Activated T-cell treated with anti-CD3 and anti-CD28 coated beads for 24 hours (primary cell): ENCODE measurements at regions not wholly inside any gene's neighbourhood (a gene's known extent, or its start where the extent isn't known, plus 50 kb on each side); places are given as distances from the start of the nearest gene placed in this dataset.
"Not testable (repeated sequence)": the region's sequence is repeated elsewhere in the genome, so short reads cannot be mapped to it uniquely, and the experiment has no call there.

ENCODE experiments used
- DNase-seq: peaks from one replicate; pipeline ENCODE4 v3.0.0-alpha.2; 2020; ENCODE audit warnings: low read depth

DNA sequence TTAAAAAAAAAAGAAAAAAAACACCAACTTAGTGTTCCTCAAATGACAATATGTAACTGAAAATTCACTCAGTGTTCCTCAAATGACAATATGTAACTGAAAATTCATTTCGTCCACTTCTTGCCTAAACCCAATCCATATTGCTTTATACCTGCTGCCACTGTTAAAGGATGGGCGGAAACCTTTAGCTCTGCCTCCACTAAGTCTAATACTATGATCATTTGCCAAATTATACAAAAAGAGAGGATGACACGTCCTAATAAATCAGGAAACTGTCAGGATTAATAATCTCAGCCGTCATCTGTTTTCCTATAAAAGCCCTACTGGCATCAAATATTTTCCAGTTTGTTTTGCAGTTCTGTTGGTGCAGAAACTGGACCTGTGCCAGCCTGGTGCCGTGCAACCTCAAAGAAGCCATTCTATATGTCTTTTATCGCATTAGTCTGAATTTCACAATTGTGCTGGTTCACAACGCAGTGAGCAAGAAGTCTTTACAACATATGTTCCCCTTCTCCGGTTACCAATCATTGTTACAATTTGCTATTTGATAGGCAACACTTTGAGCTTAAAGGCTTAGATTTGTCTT, 160.4 kb upstream of the KCNH8 start:
- no peak for DNase-seq

DNA sequence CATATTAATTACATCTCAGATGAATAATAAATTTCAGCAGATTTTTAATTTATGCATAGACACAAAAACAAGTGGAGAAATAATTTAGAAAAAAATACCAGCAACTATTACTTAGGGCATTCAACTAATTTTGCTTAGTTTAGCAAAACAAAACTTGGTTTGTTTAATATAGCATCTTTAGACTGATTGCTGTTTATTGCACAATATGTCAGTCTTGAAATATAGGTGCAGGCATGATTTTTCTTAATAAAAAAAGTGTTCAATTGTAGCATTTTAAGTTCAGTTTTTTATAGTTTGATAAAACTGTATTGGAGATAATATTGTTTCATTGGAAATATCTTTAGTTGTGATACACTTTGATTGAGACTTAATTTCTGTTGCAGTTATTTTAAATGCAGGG, 161.2 kb upstream of the KCNH8 start:
- no peak for DNase-seq

DNA sequence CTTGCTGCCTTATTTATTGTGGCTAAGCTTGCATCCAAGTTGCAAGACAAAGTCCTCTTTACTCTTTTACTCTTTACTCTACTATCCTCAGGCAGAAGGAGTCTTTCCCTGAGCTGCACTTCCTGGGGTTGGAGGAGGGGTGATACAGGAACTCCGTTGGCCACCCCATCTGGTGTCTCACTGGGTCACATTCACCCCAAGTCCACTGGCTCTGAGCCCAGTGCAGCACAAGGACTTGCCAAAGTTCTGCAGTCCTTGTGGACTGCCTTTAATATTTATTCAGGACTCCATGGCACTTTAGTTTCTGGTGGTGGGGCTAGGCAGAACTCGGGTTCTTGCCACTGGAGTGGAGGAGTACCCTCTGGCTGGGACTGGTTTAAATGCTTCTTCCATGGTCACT, 165.4 kb upstream of the KCNH8 start:
- DNase-seq: no peak

- not testable (repeated sequence) for DNase-seq
These were observed 172.2 kb upstream of the KCNH8 start for GRCh38 chr3:18976102-18976501.

DNA sequence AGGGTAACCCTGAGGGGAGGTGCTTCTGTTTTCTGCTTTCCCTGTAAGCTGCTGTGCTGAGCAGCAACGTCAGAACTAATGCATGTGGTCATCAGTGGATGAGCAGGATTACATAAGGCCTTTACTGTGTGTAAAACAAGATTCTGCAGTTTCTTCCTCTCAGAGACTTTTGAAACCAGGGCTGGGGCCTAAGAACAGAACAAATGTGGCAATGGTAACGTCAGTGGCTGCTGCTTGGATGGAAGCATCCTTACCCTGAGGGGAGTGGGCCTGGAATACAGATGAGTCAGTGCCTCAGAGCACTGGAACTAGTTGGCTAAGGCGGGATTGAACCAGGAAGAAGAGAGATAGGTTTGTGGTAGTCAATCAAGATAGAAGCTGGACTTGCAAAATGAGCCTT, 180.2 kb upstream of the KCNH8 start:
- DNase-seq: no peak

DNA sequence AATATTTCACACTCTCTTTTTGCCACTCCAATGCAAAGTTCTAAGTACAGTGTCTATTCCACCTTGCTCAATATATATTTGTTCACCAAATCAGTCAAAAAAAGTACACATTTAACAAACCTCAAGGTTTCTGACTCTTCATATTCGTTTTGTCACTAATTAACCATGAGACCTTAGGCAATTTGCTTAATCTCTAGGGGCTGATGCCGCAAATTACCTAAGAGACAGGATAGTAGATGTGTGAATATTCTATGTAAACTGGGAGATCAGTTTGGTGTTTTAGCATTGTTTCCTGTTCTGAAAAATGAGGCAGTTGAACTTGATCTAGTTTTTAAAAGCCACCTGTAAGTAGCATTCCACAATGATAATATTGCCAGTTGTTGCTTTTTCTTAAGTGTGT, 182.5 kb upstream of the KCNH8 start:
- DNase-seq: no peak

DNA sequence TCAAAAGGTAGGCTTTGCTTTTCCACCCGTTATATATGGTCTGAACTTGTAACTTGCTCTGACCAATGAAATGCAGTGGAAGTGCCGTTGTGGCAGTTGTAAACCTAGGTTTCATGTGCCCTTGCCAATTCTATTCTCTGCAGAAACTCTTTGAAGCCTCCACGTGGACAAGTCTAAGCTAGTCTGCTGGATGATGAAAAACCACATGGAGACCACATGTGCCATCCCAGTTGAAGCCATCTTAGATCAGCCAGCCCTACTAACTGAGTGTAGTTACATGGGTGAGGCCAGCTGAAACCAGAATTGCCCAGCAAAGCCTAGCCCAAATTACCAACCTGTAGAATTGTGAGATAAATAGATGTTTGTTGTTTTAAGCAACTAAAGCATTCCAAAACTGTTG, 183.7 kb upstream of the KCNH8 start:
- no peak for DNase-seq

DNA sequence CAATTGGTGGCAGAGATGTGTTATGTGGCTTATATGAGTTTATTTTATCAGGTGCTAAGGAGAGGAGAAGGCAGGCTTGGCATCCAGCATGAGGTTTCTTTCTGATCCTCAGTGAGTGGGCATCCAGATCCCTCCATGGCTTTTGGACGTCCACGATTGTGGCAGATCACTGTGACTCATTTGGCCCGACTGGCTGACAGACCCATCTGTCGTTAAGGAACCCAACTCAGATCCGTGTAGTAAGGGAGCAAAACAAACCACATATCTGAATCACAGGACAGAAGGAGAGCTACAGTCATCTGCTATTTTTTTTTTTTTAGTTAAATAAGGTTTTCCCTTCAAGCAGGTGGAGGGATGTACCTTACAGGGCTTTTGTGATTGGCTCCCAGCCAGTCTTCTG, 197.0 kb upstream of the KCNH8 start:
- DNase-seq: no peak

GRCh38 chr3:18946524-18946923, 201.8 kb upstream of the KCNH8 start:
- DNase-seq: no peak

DNA sequence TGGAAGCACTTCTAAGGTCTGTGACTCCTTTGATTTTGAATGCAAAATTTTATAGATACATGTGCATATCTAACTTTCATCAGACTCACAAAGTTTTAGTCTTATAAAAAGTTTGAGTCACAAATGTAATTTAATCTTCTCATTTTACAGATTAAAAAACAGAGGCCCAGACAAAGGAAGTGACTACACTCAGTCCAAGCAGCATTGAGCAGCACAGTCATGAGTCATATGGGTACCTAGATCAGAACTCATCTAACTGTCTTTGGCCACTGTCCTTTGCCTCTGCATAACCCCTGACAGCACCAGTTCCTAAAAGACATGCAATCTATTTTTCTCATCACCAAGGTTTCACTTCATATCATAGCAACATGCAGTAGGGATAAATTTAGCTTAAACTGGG, 210.7 kb upstream of the KCNH8 start:
- no peak for DNase-seq

DNA sequence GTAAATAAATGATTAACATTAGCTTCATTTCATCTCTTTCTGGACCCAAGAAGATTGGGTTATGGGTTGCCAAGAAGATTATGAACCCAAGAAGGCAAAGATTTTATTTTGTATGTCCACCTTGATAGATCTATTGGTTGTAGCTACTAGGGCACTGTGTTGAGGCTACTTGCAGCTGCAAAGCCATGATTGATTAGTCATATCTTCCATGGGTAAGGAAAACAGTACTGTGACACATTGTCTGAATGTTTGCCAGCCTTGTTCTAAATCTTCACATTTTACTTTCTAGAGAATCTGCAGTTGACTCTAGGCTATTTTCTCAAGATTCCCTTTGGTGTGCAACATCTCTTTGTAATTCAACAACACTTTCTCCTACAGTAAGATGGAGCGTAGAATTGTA, 229.2 kb upstream of the KCNH8 start:
- no peak for DNase-seq

- DNase-seq: no peak
These were observed 230.4 kb upstream of the KCNH8 start for GRCh38 chr3:18917923-18918322.

DNA sequence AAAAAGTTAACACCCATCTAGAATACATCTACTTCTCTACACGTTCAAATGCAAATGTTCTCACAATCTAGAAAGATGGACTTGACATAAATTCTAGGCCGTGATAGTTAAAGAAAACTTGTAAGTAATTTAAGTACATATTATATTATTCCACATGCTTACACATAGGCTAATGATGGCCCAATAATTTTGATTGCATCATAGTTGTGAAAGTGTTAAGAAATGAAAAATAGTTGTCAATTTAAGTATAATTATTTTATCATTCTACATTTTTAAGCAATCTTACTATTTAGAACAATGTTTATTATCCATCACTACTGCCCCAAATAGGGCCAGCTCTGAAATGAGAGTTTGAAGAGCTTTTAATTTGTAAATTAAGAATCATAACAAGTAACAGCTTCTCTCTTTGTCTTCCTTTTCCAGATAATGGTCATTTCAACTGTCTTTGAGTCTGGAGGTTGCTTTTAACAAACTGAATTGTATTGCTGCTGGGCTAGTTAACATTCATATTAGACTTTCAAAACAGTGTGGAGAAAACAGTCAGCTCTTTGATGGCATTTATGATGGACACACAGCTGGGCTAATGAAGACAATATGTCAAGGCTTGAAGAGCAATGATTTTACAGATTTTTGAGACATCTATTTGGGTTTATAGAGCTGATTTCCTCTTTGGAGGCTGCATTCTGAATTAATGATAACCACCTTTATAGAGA, 246.1 kb upstream of the KCNH8 start:
- no peak for DNase-seq

DNA sequence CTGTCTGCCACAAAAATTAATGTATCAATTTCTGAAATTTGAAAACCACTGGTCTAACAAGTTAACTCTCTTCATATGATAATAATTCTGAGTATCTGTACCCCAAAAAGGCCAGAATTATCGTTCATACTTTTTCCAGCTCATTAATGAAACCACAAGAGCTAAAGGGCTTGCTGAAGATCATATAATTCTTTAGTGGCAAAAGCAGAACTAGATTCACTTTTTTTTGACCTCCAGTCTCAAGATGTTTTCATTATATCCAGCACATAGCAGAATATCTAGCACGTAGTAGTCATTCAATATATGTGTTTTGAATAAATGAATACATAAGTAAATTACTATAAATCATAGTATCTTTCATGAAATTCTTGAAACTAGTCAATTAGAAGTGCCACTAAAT, 246.7 kb upstream of the KCNH8 start:
- DNase-seq: no peak

- DNase-seq: no peak
These were observed 247.3 kb upstream of the KCNH8 start for GRCh38 chr3:18900994-18901393.

GRCh38 chr3:18898911-18899310, 249.4 kb upstream of the KCNH8 start:
- no peak for DNase-seq

- no peak for DNase-seq
These were observed 255.6 kb upstream of the KCNH8 start for GRCh38 chr3:18892756-18893155.

DNA sequence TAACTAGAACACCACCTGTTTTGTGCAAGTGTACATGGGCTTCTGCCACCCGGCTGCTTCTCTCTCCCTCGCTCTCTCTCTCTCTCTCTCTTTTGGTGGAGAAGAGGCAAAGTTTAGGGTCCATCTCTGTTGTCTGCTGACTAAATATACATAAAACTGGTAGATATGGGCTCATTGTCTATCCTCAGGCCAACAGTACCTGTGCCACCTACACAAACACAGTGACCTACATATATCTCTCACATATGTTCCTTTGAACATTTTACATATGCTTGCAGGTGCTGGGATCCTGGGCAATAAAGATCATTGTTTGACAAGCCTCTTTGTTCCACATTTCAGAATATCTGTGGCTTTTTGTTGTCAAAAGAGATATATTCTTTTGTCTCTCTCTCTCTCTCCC, 256.3 kb upstream of the KCNH8 start:
- no peak for DNase-seq

GRCh38 chr3:18891641-18892040, 256.7 kb upstream of the KCNH8 start:
- no peak for DNase-seq

DNA sequence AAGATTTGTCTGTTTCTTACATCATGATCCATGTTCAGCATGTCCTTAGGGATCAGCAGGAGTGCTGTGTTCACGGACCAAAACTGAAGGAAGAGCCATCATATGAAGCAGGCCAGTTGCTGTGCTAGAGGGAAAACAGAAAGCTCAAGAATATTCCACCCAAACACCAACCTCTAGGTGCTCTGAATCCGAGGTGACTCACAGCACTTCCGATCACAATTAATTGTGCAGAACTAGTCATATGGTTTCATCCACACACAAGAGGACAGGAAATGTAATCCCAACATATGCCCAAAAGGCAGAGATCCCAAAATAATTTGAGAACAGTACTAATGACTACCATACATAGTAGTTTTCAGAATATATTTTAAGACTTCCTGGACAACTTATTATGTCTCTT, 257.9 kb upstream of the KCNH8 start:
- no peak for DNase-seq

- no peak for DNase-seq
These were observed 259.5 kb upstream of the KCNH8 start for GRCh38 chr3:18888819-18889218.

- no peak for DNase-seq
These were observed 259.9 kb upstream of the KCNH8 start for GRCh38 chr3:18888370-18888769.

DNA sequence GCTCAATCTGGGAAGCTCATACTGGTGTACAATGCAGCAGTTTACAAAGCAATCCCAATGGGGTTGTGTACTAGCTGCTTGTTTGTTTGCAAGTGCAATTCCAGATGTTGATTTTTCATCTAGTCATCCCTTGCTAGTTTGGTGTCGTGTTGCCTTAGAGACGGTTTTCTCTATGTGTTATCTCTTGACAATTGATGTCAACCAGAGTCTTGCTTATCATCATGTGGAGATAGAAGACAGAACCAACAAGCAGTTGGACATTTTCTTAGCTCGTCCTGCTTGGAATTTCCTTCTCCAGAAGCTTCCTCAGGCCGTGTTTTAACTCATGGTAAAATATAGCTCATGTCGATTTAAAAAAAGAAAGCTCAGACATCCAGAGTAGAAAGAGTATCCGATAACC, 262.0 kb upstream of the KCNH8 start:
- DNase-seq: no peak

GRCh38 chr3:18885612-18886011, 262.7 kb upstream of the KCNH8 start:
- DNase-seq: no peak
